PC-9 (cell line): ENCODE measurements at regions not wholly inside any gene's neighbourhood (a gene's known extent, or its start where the extent isn't known, plus 50 kb on each side); places are given as distances from the start of the nearest gene placed in this dataset.

Experiments used
- BruUV-seq: library from RNA; stranded (reverse); fragments of 400-500 nt; replicated peaks from 2 replicates; lab custom pipeline; 2021; lab: Mats Ljungman, UMichigan
- CTCF ChIA-PET: fragments of 300-600 bp; sonication (Branson Sonifier 250); formaldehyde crosslinking; loops from one replicate; lab custom pipeline; 2022; ENCODE audit warnings: antibody characterized with exemption; lab: Charles Lee
- POLR2A ChIA-PET: fragments of 300-600 bp; sonication (Branson Sonifier 250); formaldehyde crosslinking; loops from one replicate; lab custom pipeline; 2022; ENCODE audit warnings: antibody characterized with exemption; ENCODE audit not compliant: unreplicated experiment; lab: Charles Lee
- DNase-seq, 2 experiments: peaks; one replicate each; pipeline versions ENCODE4 v3.0.0 to v3.0.0-alpha.2; 2015 to 2022; ENCODE audit warnings: mixed read lengths in 1 of 2
- H2AFZ ChIP-seq: fragments of 200-600 bp; sonication (generic); 2 replicates; pipeline ENCODE4 v1.8.1; 2017; ENCODE audit warnings: antibody characterized with exemption
- H3F3A ChIP-seq: fragments of 200-600 bp; sonication (generic); 2 replicates; pipeline ENCODE4 v1.8.1; 2017; ENCODE audit warnings: antibody characterized with exemption, mild to moderate bottlenecking, low read depth; ENCODE audit not compliant: insufficient read depth
- H3K27ac ChIP-seq: fragments of 200-600 bp; sonication (generic); 2 replicates; pipeline ENCODE4 v1.6.1; 2016; ENCODE audit warnings: mixed run types
- H3K27me3 ChIP-seq: fragments of 200-600 bp; sonication (generic); 2 replicates; pipeline ENCODE4 v1.6.1; 2016; ENCODE audit warnings: low read depth, mixed run types; ENCODE audit not compliant: insufficient read depth
- H3K36me3 ChIP-seq: fragments of 200-600 bp; sonication (generic); 2 replicates; pipeline ENCODE4 v1.6.1; 2016; ENCODE audit warnings: low read depth, mixed run types
- H3K4me1 ChIP-seq: fragments of 200-600 bp; sonication (generic); replicated peaks from 2 replicates; pipeline ENCODE4 v1.6.1; 2016; ENCODE audit warnings: mixed run types; ENCODE audit not compliant: insufficient read depth
- H3K4me2 ChIP-seq: fragments of 200-600 bp; sonication (generic); 2 replicates; pipeline ENCODE4 v1.6.1; 2017; ENCODE audit warnings: mixed run types
- H3K4me3 ChIP-seq: fragments of 200-600 bp; sonication (generic); 2 replicates; pipeline ENCODE4 v1.6.1; 2016; ENCODE audit warnings: mixed run types
- H3K79me2 ChIP-seq: fragments of 200-600 bp; sonication (generic); 2 replicates; pipeline ENCODE4 v1.6.1; 2017; ENCODE audit warnings: low read depth, mixed run types
- H3K9me2 ChIP-seq: fragments of 200-600 bp; sonication (generic); 2 replicates; pipeline ENCODE4 v1.8.1; 2017; ENCODE audit warnings: mild to moderate bottlenecking; ENCODE audit not compliant: insufficient read depth
- H3K9me3 ChIP-seq: fragments of 200-600 bp; sonication (generic); 2 replicates; pipeline ENCODE4 v1.8.1; 2016; ENCODE audit warnings: low read depth; ENCODE audit not compliant: insufficient read depth
- H4K20me1 ChIP-seq: fragments of 200-600 bp; sonication (generic); 2 replicates; pipeline ENCODE4 v1.8.1; 2017; ENCODE audit not compliant: insufficient read depth
- CTCF ChIP-seq: fragments of 200-600 bp; sonication (generic); conservative IDR thresholded peaks from 2 replicates; pipeline ENCODE4 v1.6.1; 2017; ENCODE audit warnings: mixed run types, antibody characterized with exemption, mild to moderate bottlenecking, moderate library complexity
- EZH2 ChIP-seq: fragments of 200-600 bp; sonication (generic); IDR thresholded peaks from 2 replicates; pipeline ENCODE4 v1.8.0; 2017; ENCODE audit warnings: antibody characterized with exemption, low read depth
- intact Hi-C: fragments of 100-400 bp; cut with micrococcal nuclease; formaldehyde crosslinking; loops from one replicate; pipeline ENCODE4 v1.10.0; 2022; ENCODE audit not compliant: unreplicated experiment

- Histone ChIP-seq H3K9me3 (no peaks in the 10 kb centered on the region), H3K27me3 (peaks cover 94% of the 10 kb centered on the region), H3K79me2 (no peaks in the 10 kb centered on the region), H3K27ac (no peak overlapping the region), H4K20me1 (no peaks in the 10 kb centered on the region), H3K4me2 (no peak overlapping the region), H3F3A (no peaks in the 10 kb centered on the region), H3K4me3 (no peak overlapping the region), H3K4me1 (no peaks in the 10 kb centered on the region), H3K9me2 (no peaks in the 10 kb centered on the region), H3K36me3 (no peaks in the 10 kb centered on the region), H2AFZ (no peak overlapping the region)
- intact Hi-C loops = no loop called here
- ChIA-PET CTCF (no interaction called here), POLR2A (no interaction called here)
- TF ChIP-seq EZH2 = no peak
- no peak for TF ChIP-seq CTCF
- no TSS peak for BruUV-seq
- no peak for DNase-seq
Measured at GRCh38 chr5:2029206-2029605, 146.5 kb upstream of the IRX4 start.

GRCh38 chr5:2027790-2028189, 145.1 kb upstream of the IRX4 start:
- Histone ChIP-seq H3K4me3 (no peak overlapping the region), H3K4me1 (no peaks in the 10 kb centered on the region), H2AFZ (no peak overlapping the region), H3K36me3 (no peaks in the 10 kb centered on the region), H3K27me3 (peaks cover 94% of the 10 kb centered on the region), H3K4me2 (no peak overlapping the region), H3F3A (no peaks in the 10 kb centered on the region), H3K27ac (no peak overlapping the region), H3K9me2 (no peaks in the 10 kb centered on the region), H3K9me3 (no peaks in the 10 kb centered on the region), H3K79me2 (no peaks in the 10 kb centered on the region), H4K20me1 (0 out of 2 replicates have a peak, but pooled peaks cover 2% of the 10 kb centered on the region)
- no TSS peak for BruUV-seq
- TF ChIP-seq EZH2 (no peak), CTCF (no peak)
- no peak for DNase-seq
- intact Hi-C loops = no loop called here
- ChIA-PET CTCF (no interaction called here), POLR2A (no interaction called here)

GRCh38 chr5:2024986-2025721, 142.4 kb upstream of the IRX4 start:
- H4K20me1 ChIP-seq = 0 out of 2 replicates have a peak, but pooled peaks cover 2% of the 10 kb centered on the region
- DNase-seq = no peak
- no peak overlapping the region for H3K4me2 ChIP-seq
- H3K4me3 ChIP-seq = no peak overlapping the region
- no TSS peak for BruUV-seq
- H3K36me3 ChIP-seq = no peaks in the 10 kb centered on the region
- no peak overlapping the region for H2AFZ ChIP-seq
- no peaks in the 10 kb centered on the region for H3F3A ChIP-seq
- H3K9me2 ChIP-seq = no peaks in the 10 kb centered on the region
- CTCF ChIA-PET = no interaction called here
- intact Hi-C loops = no loop called here
- no peaks in the 10 kb centered on the region for H3K9me3 ChIP-seq
- no peak overlapping the region for H3K27ac ChIP-seq
- H3K4me1 ChIP-seq = no peaks in the 10 kb centered on the region
- peaks cover 94% of the 10 kb centered on the region for H3K27me3 ChIP-seq
- TF ChIP-seq CTCF (no peak), EZH2 (no peak)
- POLR2A ChIA-PET = no interaction called here
- no peaks in the 10 kb centered on the region for H3K79me2 ChIP-seq
